T-helper 2 cell treated with Interferon-gamma antibody and Interleukin-4, amounts not matched to agents 100 ng/mL and 5 ng/mL, for 36 hours (primary cell): ENCODE measurements at regions not wholly inside any gene's neighbourhood (a gene's known extent, or its start where the extent isn't known, plus 50 kb on each side); places are given as distances from the start of the nearest gene placed in this dataset.

Source experiments
- intact Hi-C: fragments of 100-400 bp; cut with micrococcal nuclease; formaldehyde crosslinking; loops from one replicate; pipeline ENCODE4 v1.15.1; 2023

DNA sequence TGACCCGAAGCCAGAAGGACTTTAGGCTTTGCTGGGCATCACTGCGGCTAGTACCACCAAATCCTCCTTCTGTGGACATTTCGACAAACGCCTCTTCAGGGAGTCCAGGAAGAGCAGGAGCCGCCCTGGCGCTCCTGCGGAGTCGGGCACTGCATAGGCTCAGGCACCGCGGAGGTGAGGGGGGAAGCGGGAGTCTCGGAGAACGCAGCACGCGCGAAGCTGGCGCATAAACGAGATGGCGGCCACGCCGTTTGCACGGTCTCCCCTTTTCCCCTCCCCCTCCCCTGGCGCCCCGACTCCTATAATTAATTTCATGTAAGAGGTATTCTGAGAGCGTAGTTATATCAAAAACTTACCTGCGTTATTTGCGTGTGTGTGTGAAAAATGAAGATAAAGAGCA is 137.8 kb upstream of the GAS1 start:
- intact Hi-C loops, result no loop called here

DNA sequence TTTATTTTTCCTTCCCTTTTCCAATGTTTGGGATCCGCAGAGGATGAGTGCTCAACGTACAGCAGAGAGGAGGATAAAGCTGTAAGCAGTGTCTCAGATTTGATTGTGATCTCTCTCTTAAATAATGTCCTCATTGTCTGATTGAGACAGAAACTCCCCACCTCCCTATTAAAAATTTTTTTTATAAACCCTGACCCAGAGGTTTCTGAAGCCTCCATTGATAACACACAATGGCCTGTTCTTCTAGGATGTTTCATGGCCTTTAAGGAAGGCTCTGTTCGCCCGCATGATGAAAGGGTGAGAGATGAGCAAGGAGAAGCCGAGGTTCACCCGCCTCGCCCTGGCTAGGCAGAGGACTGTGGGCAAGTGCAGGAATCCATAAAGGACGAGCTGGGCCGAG is 138.2 kb upstream of the GAS1 start:
- intact Hi-C loops, result no loop called here

DNA sequence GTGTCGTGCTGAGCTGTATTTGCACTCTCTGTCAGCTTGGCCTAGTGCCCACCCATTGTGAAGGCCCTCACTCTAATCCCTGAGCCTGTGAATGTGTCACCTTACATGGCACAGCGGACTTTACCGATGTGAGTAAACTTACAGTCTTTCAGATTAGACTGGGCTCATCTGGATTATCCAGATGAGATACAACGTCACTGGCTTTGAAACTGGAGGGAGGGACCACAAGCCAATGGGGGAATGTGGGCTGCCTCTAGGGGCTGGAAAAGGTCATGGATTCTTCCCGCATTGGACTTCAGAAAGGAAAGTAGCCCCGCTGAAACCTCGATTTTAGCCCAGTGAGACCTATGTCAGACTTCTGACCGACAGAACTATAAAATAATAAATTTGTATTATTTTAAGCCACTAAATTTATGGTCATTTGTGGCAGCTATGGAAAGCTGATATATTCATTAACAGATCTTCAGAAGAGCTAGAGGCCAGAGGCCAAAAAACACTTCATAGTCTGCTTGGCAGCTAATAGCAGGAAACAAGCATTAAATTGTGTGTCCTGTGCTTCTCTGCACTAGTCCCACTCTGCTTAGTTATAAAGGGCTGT is 139.0 kb upstream of the GAS1 start:
- intact Hi-C loops, result no loop called here

DNA sequence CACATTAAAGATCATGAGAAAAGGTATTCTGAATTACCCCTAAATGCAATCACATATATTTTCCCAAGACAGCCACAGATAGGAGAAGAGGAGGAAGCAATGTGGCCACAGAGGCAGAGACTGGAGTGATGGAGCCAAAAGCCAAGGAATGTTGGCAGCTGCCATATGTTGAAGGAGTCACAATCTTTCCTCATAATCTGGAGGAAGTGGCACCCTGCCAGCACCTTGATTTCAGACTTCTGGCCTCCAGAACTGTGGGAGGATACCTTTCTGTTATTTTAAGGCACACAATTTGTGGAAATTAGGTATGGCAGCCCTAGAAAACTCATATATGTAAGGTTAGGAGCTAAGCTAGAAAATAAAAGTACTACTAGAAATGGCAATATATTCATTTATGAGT is 139.9 kb upstream of the GAS1 start:
- intact Hi-C loops, result no loop called here

DNA sequence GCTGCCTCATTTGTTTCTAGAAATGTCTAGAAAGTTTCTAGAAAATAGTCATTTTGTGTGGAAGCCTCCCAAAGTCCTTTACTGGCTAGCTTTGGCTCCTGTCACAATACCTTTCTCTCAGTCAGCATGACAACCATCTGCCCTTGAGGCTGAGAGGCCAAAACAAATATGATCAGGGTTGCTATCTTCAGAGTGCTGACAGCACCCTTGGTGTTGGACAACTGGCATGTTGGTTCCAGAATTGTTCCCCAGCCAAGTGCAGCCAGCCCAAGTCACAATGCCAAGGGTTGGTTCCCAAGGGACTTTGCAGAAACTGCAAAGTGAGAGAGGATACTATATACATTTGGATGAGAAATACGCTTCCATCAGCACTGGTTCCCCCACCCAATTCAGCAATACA is 140.9 kb upstream of the GAS1 start:
- intact Hi-C loops, result no loop called here

DNA sequence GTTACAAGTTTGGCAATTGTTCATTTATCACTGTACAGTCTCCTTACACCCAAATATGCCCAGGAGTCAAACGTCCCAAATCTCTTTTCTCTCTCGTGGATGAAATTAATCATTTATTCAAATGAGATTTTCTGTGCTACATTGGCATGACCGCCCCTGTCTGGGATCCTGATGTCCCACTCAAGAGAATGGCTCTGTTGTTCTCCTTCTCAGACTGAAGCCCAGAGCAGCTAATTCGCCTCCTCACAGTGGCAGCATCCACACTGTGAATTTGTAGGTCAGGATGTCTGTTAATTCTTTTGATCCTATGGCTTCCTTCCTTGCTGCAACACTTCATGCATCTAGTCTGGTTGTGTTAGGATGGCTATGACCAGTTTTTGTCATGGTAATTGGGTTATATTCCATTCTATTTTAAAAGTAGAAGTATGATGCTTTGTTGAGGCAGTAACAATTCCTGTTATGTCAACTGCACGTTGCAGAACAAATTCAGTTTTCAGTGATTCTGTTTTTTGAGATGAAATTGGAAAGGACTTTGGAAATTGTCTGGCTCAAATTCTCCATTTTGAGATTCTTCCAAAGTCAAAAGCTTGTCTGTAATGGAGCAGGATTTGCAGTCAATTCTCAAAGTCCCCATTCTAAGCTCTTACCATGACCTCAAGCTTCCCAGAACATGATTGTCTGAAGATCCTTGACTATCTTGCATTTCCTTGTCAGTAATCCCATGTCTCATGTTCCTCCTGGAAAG is 141.5 kb upstream of the GAS1 start:
- intact Hi-C loops, result no loop called here

DNA sequence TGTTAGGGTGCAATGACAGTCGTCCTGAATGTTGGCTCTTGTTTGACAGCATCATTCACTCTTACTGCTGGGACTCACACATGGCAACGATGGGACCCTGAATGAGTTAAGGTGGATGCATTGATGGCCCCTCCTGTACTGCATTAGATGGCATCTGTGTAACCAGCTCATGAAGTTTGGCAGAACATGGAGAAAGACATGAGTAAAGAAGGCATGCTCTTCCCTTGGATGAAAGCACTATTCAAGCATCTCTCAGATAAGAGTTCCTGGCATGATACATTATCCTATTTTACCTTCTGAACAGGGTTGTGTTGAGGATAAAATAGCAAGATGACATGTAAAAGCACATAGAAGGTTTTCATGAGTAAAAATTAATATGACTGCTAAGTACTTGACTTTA is 142.2 kb upstream of the GAS1 start:
- intact Hi-C loops, result no loop called here

DNA sequence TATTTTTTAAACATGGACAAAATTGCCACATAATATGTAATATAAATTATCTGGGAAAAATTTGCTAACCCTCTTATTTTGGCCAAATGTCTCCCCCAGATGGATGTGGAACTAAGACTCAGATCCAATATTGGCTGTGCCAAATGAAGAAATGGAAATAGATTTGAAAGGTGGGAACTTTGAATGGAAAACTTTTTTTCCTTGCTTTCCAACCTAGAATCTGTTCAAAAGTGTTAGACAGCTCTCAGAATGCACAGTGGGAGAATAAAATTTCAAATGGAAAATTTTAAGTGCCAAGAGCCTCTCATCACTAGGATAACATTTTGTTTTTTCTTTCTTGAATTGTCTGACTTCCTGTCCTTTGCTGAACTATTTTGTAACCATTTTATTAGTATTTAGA is 142.6 kb upstream of the GAS1 start:
- intact Hi-C loops, result no loop called here

DNA sequence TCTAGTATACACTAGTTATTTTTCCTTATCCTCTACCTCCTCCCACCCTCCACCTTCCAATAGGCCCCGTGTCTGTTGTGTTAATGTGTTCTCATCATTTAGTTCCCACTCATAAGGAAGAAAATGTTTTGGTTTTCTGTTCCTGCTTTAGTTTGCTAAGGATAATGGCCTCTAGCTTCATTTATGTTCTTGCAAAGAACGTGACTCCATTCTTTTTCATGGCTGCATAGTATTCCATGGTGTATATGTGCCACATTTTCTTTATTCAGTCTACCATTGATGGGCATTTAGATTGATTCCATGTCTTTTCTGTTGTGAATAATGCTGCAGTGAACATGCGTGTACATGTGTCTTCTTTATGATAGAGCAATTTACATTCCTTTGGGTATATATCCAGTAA is 146.5 kb upstream of the GAS1 start:
- intact Hi-C loops, result no loop called here

DNA sequence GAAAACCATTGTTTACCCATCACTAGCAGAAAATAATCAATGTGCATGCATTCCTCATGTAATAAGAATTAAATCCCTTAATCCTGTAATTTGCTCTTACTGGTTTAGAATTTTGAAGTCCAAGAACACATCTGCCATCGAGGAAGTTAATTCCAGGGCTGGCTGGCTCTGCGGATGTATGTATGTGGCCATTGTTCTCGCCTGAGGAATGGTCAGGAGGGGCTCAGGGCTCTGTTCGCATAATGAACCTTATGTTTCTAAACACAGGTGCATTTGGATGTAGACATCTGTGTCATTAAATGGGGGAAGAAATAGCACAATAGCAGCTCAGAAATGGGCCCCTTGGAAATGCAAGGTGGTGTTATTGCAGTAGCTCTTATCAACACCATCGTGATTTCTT is 148.6 kb upstream of the GAS1 start:
- intact Hi-C loops, result no loop called here

DNA sequence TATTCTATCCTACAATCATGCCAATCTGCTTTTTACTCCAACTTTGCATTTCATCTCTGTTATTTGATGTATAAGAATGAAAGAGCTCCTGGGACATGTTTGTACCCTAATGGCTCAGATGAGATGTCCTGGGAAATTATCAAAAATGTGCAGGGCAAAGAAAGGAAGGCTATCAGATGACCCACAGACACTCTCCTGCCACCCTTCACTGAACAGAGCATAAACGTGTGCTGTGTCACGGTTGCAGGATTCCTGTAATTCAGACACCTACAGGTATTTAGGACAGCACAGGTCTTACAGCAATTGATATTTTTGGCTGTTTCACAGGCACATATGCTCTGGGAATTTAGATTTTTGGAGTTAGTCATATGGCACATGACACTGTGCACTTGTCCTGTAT is 149.2 kb upstream of the GAS1 start:
- intact Hi-C loops, result no loop called here

DNA sequence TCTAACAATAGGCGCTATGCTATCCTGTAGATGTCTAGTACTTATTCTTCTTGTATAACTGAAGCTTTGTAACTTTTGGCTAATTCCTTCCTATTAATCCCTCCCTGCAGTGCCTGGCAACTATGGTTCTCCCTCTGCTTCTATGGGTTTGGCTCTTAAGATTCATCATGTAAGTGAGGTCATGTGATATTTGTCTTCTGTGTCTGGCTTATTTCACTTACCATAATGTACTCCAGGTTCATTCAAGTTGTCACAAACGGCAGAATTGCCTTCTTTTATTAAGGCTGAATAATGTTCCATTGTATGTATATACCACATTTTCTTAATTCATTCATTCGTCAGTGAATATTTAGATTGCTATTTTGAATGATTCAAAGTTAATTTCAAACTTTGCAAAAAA is 149.9 kb upstream of the GAS1 start:
- intact Hi-C loops, result no loop called here

DNA sequence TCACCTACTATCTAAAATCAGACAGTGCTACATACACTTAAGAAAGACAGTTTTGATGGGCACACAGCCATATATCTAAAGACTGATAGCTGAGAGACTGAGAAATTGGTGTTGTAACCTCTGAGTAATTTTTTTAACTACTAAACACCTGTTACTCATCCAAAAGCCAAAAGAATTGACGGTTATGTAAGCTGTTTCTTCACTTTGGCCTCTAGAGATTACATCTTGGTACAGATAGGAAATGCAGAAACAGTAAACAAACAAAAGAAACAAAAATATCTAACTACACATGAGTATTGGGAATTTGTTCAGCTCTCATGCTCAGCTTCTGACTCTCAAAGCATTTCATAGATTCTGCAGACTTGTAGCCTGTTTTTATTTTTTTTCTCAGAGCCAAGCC is 152.1 kb upstream of the GAS1 start:
- intact Hi-C loops, result no loop called here

DNA sequence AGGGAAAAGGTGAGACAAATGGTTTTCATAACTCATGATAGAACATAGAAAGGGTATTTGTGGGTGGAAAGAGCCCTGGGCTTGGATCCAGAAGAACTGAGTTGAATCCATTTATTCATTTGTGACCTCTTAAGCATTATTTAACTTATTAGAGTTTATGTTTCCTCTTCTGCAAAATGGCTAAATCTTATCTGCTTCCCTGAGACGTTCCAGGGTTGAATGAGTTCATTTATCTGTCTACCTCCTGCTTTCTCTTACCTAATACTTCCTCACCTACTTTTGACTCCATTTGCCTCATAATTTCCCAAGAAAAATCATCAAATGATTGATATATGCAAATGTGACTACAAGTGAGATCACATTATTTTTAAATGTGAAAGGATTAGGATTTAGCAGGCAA is 152.7 kb upstream of the GAS1 start:
- intact Hi-C loops, result no loop called here

DNA sequence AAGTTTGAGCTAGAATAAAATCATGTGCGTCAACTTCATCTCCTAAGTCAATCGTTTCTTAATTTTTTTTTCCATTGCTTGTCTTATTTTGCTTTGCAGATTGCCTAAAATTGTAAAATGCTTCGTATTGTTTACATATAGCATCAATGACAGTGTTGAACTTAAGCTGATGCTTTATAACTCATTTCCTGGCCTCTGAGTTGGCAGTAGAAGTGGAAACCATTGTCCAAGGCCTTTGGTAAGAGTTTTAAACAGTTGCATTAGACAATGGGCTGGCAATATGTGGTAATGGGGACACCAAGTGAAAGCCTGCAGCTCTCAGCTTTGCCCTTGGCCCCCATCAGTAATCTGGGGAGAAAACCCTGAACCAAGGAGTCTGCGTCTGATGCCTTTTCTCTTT is 154.8 kb upstream of the GAS1 start:
- intact Hi-C loops, result no loop called here

DNA sequence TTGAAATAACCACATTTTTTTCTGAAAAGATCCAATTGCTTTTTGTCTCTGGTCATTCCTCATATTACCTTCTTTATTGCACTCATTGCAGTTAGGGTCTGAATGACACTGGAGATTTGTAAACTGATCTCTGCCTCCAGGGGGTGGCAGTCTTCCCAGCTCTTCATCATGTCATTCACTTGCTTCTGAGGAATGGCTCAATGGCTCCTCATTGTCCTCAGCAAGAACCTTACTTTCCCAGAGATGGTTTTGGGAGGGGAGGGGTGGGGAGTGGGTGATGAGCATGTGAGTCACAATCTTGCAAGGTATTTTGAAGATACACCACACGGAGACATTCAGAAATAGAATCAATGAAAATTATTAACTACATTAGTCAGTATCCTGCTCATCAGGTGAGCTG is 159.8 kb upstream of the GAS1 start:
- intact Hi-C loops, result no loop called here

DNA sequence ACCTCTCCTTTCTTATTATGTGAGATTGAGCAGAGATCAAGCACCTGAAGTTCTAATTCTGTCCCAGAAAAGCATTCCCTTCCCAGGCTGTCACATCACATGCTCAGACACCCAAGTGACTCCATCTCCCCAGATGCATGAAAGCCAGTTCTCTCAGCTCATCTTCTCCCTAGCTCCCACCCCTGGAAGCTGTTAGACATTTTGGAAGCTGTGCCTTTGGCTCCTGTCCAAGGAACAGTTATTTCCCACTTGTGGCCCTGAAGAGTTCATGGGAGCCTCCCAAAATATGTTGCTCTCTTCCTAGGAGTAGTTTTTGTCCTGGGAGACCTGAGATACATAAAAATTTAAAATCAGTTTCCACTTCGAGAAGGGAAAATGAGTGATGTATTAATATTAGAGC is 161.4 kb upstream of the GAS1 start:
- intact Hi-C loops, result no loop called here

DNA sequence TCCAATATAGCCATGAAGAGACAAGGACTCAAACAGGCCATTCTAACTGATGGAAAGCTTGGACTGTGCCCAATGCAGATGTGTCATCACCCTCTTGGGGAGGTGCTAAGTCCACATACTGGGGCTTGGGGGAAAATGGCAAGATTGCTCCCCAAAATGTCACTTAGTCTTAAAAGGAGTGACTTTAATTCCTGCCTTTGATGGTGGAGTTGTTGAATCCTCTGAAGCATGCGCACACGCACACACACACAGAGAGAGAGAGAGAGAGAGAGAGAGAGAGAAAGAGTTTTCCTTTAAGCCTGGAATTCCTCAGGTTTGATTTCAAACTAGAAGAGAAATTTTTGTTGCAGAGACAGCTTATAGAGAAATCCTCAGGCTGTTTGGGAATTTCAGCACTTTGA is 161.9 kb upstream of the GAS1 start:
- intact Hi-C loops, result no loop called here

DNA sequence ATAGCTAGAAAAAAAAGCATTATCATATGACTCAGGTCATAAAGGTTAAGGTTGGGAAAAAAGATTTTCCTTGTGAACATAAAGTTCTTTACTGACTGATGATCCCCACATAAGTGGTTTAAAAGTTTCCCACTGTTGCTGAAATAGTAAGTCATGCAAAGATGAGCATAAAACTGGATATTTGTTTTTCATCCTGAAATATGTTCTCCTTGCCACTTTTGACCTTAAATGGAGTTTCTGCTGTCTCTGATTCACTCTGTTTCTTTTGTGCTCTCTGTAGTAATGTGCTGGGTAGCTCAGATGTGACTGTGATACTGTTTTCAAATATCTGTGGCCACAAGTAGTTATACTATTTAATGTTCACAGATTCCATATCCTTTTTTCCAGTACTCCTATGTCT is 162.5 kb upstream of the GAS1 start:
- intact Hi-C loops, result no loop called here

DNA sequence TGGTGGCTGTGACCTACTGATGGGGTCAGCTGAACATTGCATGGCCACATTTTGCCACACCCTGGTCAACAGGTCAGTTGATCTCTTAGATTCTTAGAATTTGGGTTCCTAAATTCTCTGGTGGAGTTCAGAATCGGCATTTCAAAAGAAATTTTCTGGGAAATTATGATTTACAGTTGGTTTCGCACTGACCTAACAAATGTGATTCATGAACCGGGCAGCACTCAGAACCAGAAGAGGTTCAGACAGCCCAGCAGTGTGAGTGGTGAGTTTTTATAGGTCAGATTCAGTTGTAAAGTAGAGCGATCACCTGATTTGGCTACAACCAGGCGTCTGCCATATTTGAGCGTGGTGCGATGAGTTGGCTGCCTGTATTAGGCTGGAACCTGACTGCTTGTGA is 163.7 kb upstream of the GAS1 start:
- intact Hi-C loops, result no loop called here

DNA sequence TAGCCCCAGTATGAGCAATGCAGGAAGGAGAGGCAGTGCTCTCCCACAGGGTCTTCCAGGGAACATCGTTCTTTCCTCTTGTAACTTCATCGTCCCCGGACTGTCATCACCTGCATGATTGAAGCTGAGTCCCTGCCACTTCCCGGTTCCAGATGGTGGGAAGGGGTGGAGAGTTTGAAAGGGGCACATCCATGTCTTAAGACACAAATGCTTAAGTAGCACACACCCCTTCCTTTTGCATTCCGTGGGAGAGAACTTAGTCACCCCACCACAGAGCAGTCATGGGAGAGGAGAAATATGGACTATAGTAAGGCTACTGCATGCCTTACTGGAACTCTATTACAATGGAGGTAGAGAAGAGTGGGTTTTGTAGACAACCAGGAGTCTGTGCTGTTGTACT is 165.3 kb upstream of the GAS1 start:
- intact Hi-C loops, result no loop called here

DNA sequence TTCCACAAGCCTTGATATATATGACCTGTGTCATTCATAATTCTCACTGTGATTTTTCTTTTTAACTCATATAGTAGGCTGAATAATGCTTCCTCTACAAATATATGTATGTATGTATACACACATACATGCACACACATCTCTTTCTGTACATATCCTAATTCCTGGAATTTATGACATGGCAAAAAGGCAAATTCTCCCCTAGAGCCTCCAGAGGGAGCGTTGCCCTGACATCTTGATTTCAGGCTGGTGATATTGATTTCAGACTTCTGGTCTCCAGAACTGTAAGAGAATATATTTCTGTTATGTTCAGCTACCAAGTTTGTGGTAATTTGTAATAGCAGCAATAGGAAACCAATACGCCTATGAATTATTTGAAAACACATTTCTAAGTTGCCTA is 166.6 kb upstream of the GAS1 start:
- intact Hi-C loops, result no loop called here

DNA sequence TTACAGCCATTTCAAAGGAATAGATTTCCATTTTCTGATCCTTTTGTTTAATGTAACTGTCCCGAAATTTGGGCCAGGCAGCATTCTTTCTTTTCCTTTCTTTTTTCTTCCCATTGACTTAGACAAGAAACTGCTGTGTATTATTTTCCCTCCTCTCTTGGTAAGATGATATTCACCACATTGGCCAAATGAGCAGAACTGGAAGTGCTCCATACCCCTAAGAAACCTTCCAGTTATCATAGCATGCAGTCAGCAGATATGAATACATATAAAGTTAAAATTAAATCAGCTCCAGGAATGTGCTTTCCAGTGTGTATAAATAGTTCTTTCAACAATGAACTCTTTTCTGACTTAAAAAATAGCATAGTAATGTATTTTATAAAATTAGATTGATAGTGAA is 168.5 kb upstream of the GAS1 start:
- intact Hi-C loops, result no loop called here

DNA sequence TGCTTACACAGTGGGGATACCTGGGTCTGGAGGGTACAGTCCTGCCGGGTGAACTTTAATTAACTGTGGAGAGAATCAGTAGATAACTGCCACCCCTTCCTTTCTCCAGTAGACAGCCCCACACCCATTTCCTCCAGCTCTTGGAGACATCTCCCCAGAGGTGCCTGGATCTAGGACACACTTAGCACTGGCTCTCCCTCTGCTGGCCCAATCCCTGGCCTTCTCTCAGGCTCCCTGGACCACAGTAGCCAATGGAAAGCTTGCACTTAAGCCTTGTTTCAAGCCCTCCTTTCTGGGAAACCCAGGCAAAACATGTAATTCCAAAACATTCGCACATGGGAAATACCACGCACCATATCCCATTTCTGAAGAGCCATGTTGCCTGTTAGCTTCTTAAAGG is 169.2 kb upstream of the GAS1 start:
- intact Hi-C loops, result no loop called here
